HT1080 (cell line): ENCODE measurements at regions not wholly inside any gene's neighbourhood (a gene's known extent, or its start where the extent isn't known, plus 50 kb on each side); places are given as distances from the start of the nearest gene placed in this dataset.
"Not testable (repeated sequence)": the region's sequence is repeated elsewhere in the genome, so short reads cannot be mapped to it uniquely, and the experiment has no call there.

Source experiments
- DNase-seq: peaks from one replicate; pipeline ENCODE4 v3.0.0-alpha.2; 2015; ENCODE audit warnings: low read depth

GRCh38 chrX:140447150-140447549 lies 57.7 kb downstream of the SOX3 start:
- no peak for DNase-seq

- DNase-seq, result no peak
These were observed 64.0 kb downstream of the SOX3 start for GRCh38 chrX:140440876-140441275.

- DNase-seq, result no peak
These were observed 65.4 kb downstream of the SOX3 start for GRCh38 chrX:140439476-140439875.

GRCh38 chrX:140434347-140434746 lies 70.5 kb downstream of the SOX3 start:
- no peak for DNase-seq

GRCh38 chrX:140433582-140433981 lies 71.3 kb downstream of the SOX3 start:
- no peak for DNase-seq

- no peak for DNase-seq
These were observed 72.3 kb downstream of the SOX3 start for GRCh38 chrX:140432346-140433175.

- DNase-seq, result peak; percentile 47
These were observed 73.3 kb downstream of the SOX3 start for GRCh38 chrX:140431521-140431920.

GRCh38 chrX:140425712-140426395 lies 79.0 kb downstream of the SOX3 start:
- DNase-seq, result peak; percentile 3

- DNase-seq, result no peak
These were observed 82.4 kb downstream of the SOX3 start for GRCh38 chrX:140422501-140422900.

- DNase-seq, result not testable (repeated sequence)
These were observed 102.7 kb downstream of the SOX3 start for GRCh38 chrX:140402131-140402530.

GRCh38 chrX:140396326-140396725 lies 108.5 kb downstream of the SOX3 start:
- DNase-seq, result not testable (repeated sequence)

GRCh38 chrX:140393507-140393906 lies 111.4 kb downstream of the SOX3 start:
- DNase-seq, result no peak

GRCh38 chrX:140391313-140391712 lies 113.6 kb downstream of the SOX3 start:
- DNase-seq, result no peak

- no peak for DNase-seq
These were observed 115.5 kb downstream of the SOX3 start for GRCh38 chrX:140389331-140389730.

GRCh38 chrX:140362861-140363260 lies 142.0 kb downstream of the SOX3 start:
- no peak for DNase-seq

GRCh38 chrX:140360924-140361323 lies 143.9 kb downstream of the SOX3 start:
- no peak for DNase-seq

- DNase-seq, result no peak
These were observed 144.6 kb downstream of the SOX3 start for GRCh38 chrX:140360284-140360683.

GRCh38 chrX:140355922-140356321 lies 148.9 kb downstream of the SOX3 start:
- DNase-seq, result no peak

- DNase-seq, result no peak
These were observed 149.4 kb downstream of the SOX3 start for GRCh38 chrX:140355429-140355828.

- DNase-seq, result no peak
These were observed 150.3 kb downstream of the SOX3 start for GRCh38 chrX:140354431-140355120.

GRCh38 chrX:140346729-140347128 lies 158.1 kb downstream of the SOX3 start:
- DNase-seq, result peak; percentile 9

GRCh38 chrX:140343226-140343868 lies 161.5 kb downstream of the SOX3 start:
- peak; percentile 19 for DNase-seq
